H9 (cell line): ENCODE measurements at regions not wholly inside any gene's neighbourhood (a gene's known extent, or its start where the extent isn't known, plus 50 kb on each side); places are given as distances from the start of the nearest gene placed in this dataset.

Source experiments
- DNase-seq: peaks from one replicate; pipeline ENCODE4 v3.0.0-alpha.2; 2017
- H2AFZ ChIP-seq: one replicate; pipeline ENCODE4 v1.6.1; 2013; ENCODE audit warnings: mild to moderate bottlenecking, low read length, control low read depth, moderate library complexity
- H2AK5ac ChIP-seq: 2 replicates; pipeline ENCODE4 v1.6.1; 2013; ENCODE audit warnings: low read length, control low read depth, mixed read lengths; ENCODE audit not compliant: insufficient read length
- H2BK120ac ChIP-seq: one replicate; pipeline ENCODE4 v1.6.1; 2013; ENCODE audit warnings: low read depth, mild to moderate bottlenecking, low read length, control low read depth, inconsistent platforms; ENCODE audit not compliant: poor library complexity, severe bottlenecking
- H2BK12ac ChIP-seq: 2 replicates; pipeline ENCODE4 v1.6.1; 2013; ENCODE audit warnings: low read length, control low read depth, mixed read lengths, low read depth; ENCODE audit not compliant: insufficient read length
- H2BK15ac ChIP-seq: 2 replicates; pipeline ENCODE4 v1.6.1; 2013; ENCODE audit warnings: low read depth, low read length, control low read depth
- H2BK20ac ChIP-seq: one replicate; pipeline ENCODE4 v1.6.1; 2013; ENCODE audit warnings: low read depth, mild to moderate bottlenecking, low read length, control low read depth, inconsistent platforms; ENCODE audit not compliant: poor library complexity, severe bottlenecking
- H2BK5ac ChIP-seq: 2 replicates; pipeline ENCODE4 v1.6.1; 2013; ENCODE audit warnings: low read length, control low read depth, mixed read lengths; ENCODE audit not compliant: insufficient read length
- H3K14ac ChIP-seq: 2 replicates; pipeline ENCODE4 v1.6.1; 2013; ENCODE audit warnings: low read length, control low read depth; ENCODE audit not compliant: insufficient read depth
- H3K18ac ChIP-seq: 2 replicates; pipeline ENCODE4 v1.6.1; 2013; ENCODE audit warnings: low read depth, mild to moderate bottlenecking, mixed read lengths, low read length, control low read depth; ENCODE audit not compliant: insufficient read length
- H3K23ac ChIP-seq: 2 replicates; pipeline ENCODE4 v1.6.1; 2013; ENCODE audit warnings: low read length, control low read depth, mixed read lengths, low read depth; ENCODE audit not compliant: insufficient read length
- H3K23me2 ChIP-seq: 2 replicates; pipeline ENCODE4 v1.6.1; 2013; ENCODE audit warnings: low read depth, mild to moderate bottlenecking, mixed read lengths, low read length, control low read depth; ENCODE audit not compliant: insufficient read length, poor library complexity, severe bottlenecking
- H3K27ac ChIP-seq: 2 replicates; pipeline ENCODE4 v1.5.1; 2013; ENCODE audit warnings: low read length, control low read depth, mixed read lengths, low read depth; ENCODE audit not compliant: insufficient read length
- H3K27me3 ChIP-seq: 2 replicates; pipeline ENCODE4 v1.6.1; 2013; ENCODE audit warnings: low read length, control low read depth, inconsistent platforms; ENCODE audit not compliant: insufficient read depth
- H3K4ac ChIP-seq: 2 replicates; pipeline ENCODE4 v1.6.1; 2013; ENCODE audit warnings: low read depth, mild to moderate bottlenecking, control low read depth, inconsistent platforms, low read length, moderate library complexity
- H3K4me1 ChIP-seq: 2 replicates; pipeline ENCODE4 v1.6.1; 2013; ENCODE audit warnings: low read length, control low read depth, inconsistent platforms; ENCODE audit not compliant: insufficient read depth
- H3K4me2 ChIP-seq: 2 replicates; pipeline ENCODE4 v1.6.1; 2013; ENCODE audit warnings: low read length, control low read depth, mixed read lengths; ENCODE audit not compliant: insufficient read length, insufficient read depth
- H3K56ac ChIP-seq: 2 replicates; pipeline ENCODE4 v1.6.1; 2013; ENCODE audit warnings: low read depth, mild to moderate bottlenecking, mixed read lengths, low read length, control low read depth; ENCODE audit not compliant: insufficient read length
- H3K79me1 ChIP-seq: 2 replicates; pipeline ENCODE4 v1.6.1; 2013; ENCODE audit warnings: low read depth, mild to moderate bottlenecking, moderate library complexity, low read length, control low read depth, inconsistent platforms; ENCODE audit not compliant: insufficient read depth, poor library complexity, severe bottlenecking
- H3K79me2 ChIP-seq: 2 replicates; pipeline ENCODE4 v1.6.1; 2013; ENCODE audit warnings: low read length, control low read depth, inconsistent platforms; ENCODE audit not compliant: insufficient read depth
- H3K9ac ChIP-seq: 2 replicates; pipeline ENCODE4 v1.6.1; 2013; ENCODE audit warnings: low read length, control low read depth, mixed read lengths; ENCODE audit not compliant: insufficient read length; ENCODE audit errors: extremely low read depth
- H3K9me3 ChIP-seq: one replicate; pipeline ENCODE4 v1.6.1; 2013; ENCODE audit warnings: low read depth, low read length, inconsistent platforms; ENCODE audit not compliant: control insufficient read depth
- H3T11ph ChIP-seq: one replicate; pipeline ENCODE4 v1.6.1; 2013; ENCODE audit warnings: mild to moderate bottlenecking, low read length, control low read depth, inconsistent platforms
- H4K20me1 ChIP-seq: one replicate; pipeline ENCODE4 v1.6.1; 2013; ENCODE audit not compliant: control insufficient read depth, insufficient read length, insufficient read depth
- H4K5ac ChIP-seq: 2 replicates; pipeline ENCODE4 v1.6.1; 2013; ENCODE audit warnings: low read depth, mild to moderate bottlenecking, mixed read lengths, low read length, control low read depth; ENCODE audit not compliant: insufficient read length
- H4K8ac ChIP-seq: replicated peaks from 2 replicates; pipeline ENCODE4 v1.6.1; 2013; ENCODE audit warnings: low read length, control low read depth, mixed read lengths, low read depth; ENCODE audit not compliant: insufficient read length
- H4K91ac ChIP-seq: 2 replicates; pipeline ENCODE4 v1.6.1; 2013; ENCODE audit warnings: low read depth, mild to moderate bottlenecking, moderate library complexity, mixed read lengths, low read length, control low read depth; ENCODE audit not compliant: insufficient read length
- H3K27ac Mint-ChIP-seq, 3 experiments: 2 replicates in 2 of 3; 3 replicates in 1 of 3; pipeline ENCODE4 v1.8.0; 2020 to 2021; ENCODE audit warnings: mixed read lengths in 3 of 3, mild to moderate bottlenecking in 1 of 3, moderate library complexity in 1 of 3
- H3K27me3 Mint-ChIP-seq: 2 replicates; pipeline ENCODE4 v1.8.0; 2021; ENCODE audit warnings: low read depth, mild to moderate bottlenecking, moderate library complexity, mixed read lengths
- H3K36me3 Mint-ChIP-seq, 3 experiments: 2 replicates in 2 of 3; 3 replicates in 1 of 3; pipeline ENCODE4 v1.8.0; 2020 to 2021; ENCODE audit warnings: low read depth in 3 of 3, mixed read lengths in 3 of 3; ENCODE audit not compliant: insufficient read depth in 1 of 3
- H3K4me1 Mint-ChIP-seq, 2 experiments: 2 replicates each; pipeline ENCODE4 v1.8.0; 2020; ENCODE audit warnings: mixed read lengths in 2 of 2
- H3K4me3 Mint-ChIP-seq, 2 experiments: 2 replicates in 1 of 2; 3 replicates in 1 of 2; pipeline ENCODE4 v1.8.0; 2020 to 2021; ENCODE audit warnings: mild to moderate bottlenecking in 2 of 2, mixed read lengths in 2 of 2, moderate library complexity in 1 of 2
- H3K9me3 Mint-ChIP-seq, 2 experiments: 2 replicates in 1 of 2; 3 replicates in 1 of 2; pipeline ENCODE4 v1.8.0; 2020; ENCODE audit warnings: mild to moderate bottlenecking in 2 of 2, mixed read lengths in 2 of 2, moderate library complexity in 1 of 2
- WGBS: extraction: QIAGEN DNeasy Blood & Tissue Kit; methylation state at CpG from one replicate; pipeline ENCODE4 v1.1.7; 2013; ENCODE audit warnings: missing lambda C conversion rate, low lambda C conversion rate, mixed read lengths; ENCODE audit not compliant: insufficient read length; ENCODE audit errors: extremely low coverage; 5-methylcytosine and 5-hydroxymethylcytosine counted together
- TF ChIP-seq, protein P1 (sequence below): fragments of 200-600 bp; sonication (generic); conservative IDR thresholded peaks from 3 replicates; pipeline ENCODE4 v1.8.0; 2021; ENCODE audit warnings: antibody characterized with exemption, mild to moderate bottlenecking

DNA sequence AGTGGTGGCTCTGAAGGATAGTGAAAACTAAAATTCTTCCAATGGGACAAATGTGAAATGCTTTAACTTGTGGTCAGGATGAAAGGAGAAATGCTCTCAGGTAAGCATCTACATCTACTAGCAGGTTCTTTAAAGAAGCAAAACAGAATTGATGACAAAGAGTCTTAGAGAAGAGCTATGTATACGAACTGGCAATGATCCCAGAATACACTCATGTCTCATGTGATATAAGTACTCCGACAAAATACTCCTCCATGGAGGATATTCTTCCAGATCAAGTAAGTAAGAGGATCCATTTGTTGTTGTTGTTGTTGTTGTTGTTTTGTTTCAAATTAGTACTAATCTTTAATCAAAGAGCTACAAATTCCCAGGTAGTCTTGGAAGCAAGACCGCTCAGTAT lies 174.0 kb upstream of the ATP1B1 start:
- H3K18ac ChIP-seq: no peak overlapping the region
- H3K14ac ChIP-seq: no peak overlapping the region
- Mint-ChIP-seq H3K4me3 (no peak overlapping the region), H3K27me3 (no peaks in the 10 kb centered on the region), H3K27ac (no peak overlapping the region), H3K36me3 (no peaks in the 10 kb centered on the region), H3K4me1 (no peaks in the 10 kb centered on the region), H3K9me3 (no peaks in the 10 kb centered on the region)
- no peak overlapping the region for H3K23ac ChIP-seq
- no peak overlapping the region for H4K5ac ChIP-seq
- no peaks in the 10 kb centered on the region for H3K4me1 ChIP-seq
- no peak overlapping the region for H2BK120ac ChIP-seq
- H2BK15ac ChIP-seq: no peak overlapping the region
- H3K9ac ChIP-seq: no peak overlapping the region
- H3K27me3 ChIP-seq: no peaks in the 10 kb centered on the region
- H2BK5ac ChIP-seq: no peak overlapping the region
- H3K79me2 ChIP-seq: no peaks in the 10 kb centered on the region
- no peaks in the 10 kb centered on the region for H3K79me1 ChIP-seq
- H2AK5ac ChIP-seq: no peak overlapping the region
- no peak overlapping the region for H3K56ac ChIP-seq
- H3K9me3 ChIP-seq: no peaks in the 10 kb centered on the region
- H3K23me2 ChIP-seq: no peaks in the 10 kb centered on the region
- no peak overlapping the region for H2BK12ac ChIP-seq
- no peaks in the 10 kb centered on the region for H4K20me1 ChIP-seq
- TF ChIP-seq, protein P1, sequence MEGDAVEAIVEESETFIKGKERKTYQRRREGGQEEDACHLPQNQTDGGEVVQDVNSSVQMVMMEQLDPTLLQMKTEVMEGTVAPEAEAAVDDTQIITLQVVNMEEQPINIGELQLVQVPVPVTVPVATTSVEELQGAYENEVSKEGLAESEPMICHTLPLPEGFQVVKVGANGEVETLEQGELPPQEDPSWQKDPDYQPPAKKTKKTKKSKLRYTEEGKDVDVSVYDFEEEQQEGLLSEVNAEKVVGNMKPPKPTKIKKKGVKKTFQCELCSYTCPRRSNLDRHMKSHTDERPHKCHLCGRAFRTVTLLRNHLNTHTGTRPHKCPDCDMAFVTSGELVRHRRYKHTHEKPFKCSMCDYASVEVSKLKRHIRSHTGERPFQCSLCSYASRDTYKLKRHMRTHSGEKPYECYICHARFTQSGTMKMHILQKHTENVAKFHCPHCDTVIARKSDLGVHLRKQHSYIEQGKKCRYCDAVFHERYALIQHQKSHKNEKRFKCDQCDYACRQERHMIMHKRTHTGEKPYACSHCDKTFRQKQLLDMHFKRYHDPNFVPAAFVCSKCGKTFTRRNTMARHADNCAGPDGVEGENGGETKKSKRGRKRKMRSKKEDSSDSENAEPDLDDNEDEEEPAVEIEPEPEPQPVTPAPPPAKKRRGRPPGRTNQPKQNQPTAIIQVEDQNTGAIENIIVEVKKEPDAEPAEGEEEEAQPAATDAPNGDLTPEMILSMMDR: no peak
- no peak for DNase-seq
- no peak overlapping the region for H3T11ph ChIP-seq
- H3K4me2 ChIP-seq: no peak overlapping the region
- H3K4ac ChIP-seq: no peak overlapping the region
- H4K91ac ChIP-seq: no peak overlapping the region
- WGBS: no CpG with 5 or more reads among the region's 3 CpGs
- H2BK20ac ChIP-seq: no peak overlapping the region
- H2AFZ ChIP-seq: no peak overlapping the region
- no peak overlapping the region for H4K8ac ChIP-seq
- no peak overlapping the region for H3K27ac ChIP-seq
